GM12878 (cell line): ENCODE measurements at regions not wholly inside any gene's neighbourhood (a gene's known extent, or its start where the extent isn't known, plus 50 kb on each side); places are given as distances from the start of the nearest gene placed in this dataset.

Source experiments
- ATAC-seq: fragments of 200-7000 bp; cut with Tn5 transposase; 3 replicates; pipeline ENCODE4 v1.9.1; 2020; ENCODE audit warnings: mild to moderate bottlenecking, moderate library complexity
- BruUV-seq: library from RNA; stranded (reverse); fragments of 400-500 nt; replicated peaks from 2 replicates; lab custom pipeline; 2021; lab: Mats Ljungman, UMichigan
- CTCF ChIA-PET: fragments of 300-600 bp; sonication (Branson Sonifier 250); formaldehyde crosslinking; extraction: SDS; loops from one replicate; lab custom pipeline; 2021; ENCODE audit warnings: inconsistent platforms; lab: Yijun Ruan, JAX
- POLR2A ChIA-PET: fragments of 350-600 bp; formaldehyde crosslinking; extraction: SDS; loops from one replicate; lab custom pipeline; 2021; ENCODE audit warnings: inconsistent platforms; lab: Charles Lee
- RAD21 ChIA-PET: fragments of 300-600 bp; sonication (Branson Sonifier 250); formaldehyde crosslinking; loops from one replicate; lab custom pipeline; 2023; ENCODE audit warnings: antibody characterized with exemption; ENCODE audit not compliant: unreplicated experiment; lab: Charles Lee
- SMC1A ChIA-PET: fragments of 300-600 bp; sonication (Branson Sonifier 250); formaldehyde crosslinking; loops from one replicate; lab custom pipeline; 2023; ENCODE audit not compliant: unreplicated experiment, uncharacterized antibody; lab: Charles Lee
- DNase-seq: peaks from one replicate; pipeline ENCODE4 v3.0.0-alpha.2; 2011; ENCODE audit warnings: low read depth, low spot score
- FAIRE-seq: peaks from 3 replicates; lab custom pipeline; 2011; peaks lifted over from hg19 to GRCh38; lab: Jason Lieb, UNC
- H2AFZ ChIP-seq: 2 replicates; pipeline ENCODE4 v1.6.0; 2011; ENCODE audit warnings: low read depth, low read length, control low read depth; ENCODE audit not compliant: control insufficient read depth
- H3K27ac ChIP-seq: 2 replicates; pipeline ENCODE4 v1.5.1; 2011; ENCODE audit warnings: control low read depth; ENCODE audit not compliant: control insufficient read depth, insufficient read depth
- H3K27me3 ChIP-seq, 2 experiments: replicated peaks in 1 of 2; 2 replicates each; pipeline versions ENCODE4 v1.6.0 to v1.6.1; 2011; ENCODE audit warnings: low read length in 1 of 2; ENCODE audit not compliant: control insufficient read depth in 2 of 2, insufficient read depth in 2 of 2
- H3K36me3 ChIP-seq, 2 experiments: 2 replicates each; pipeline ENCODE4 v1.5.1; 2011; ENCODE audit warnings: low read length in 1 of 2; ENCODE audit not compliant: control insufficient read depth in 2 of 2, insufficient read depth in 2 of 2
- H3K4me1 ChIP-seq: 2 replicates; pipeline ENCODE4 v1.6.1; 2011; ENCODE audit warnings: mild to moderate bottlenecking, low read length, moderate library complexity, mixed read lengths; ENCODE audit not compliant: control insufficient read depth, insufficient read depth
- H3K4me2 ChIP-seq: 2 replicates; pipeline ENCODE4 v1.6.0; 2011; ENCODE audit warnings: control low read depth; ENCODE audit not compliant: control insufficient read depth, insufficient read depth
- H3K4me3 ChIP-seq: fragments of 200-600 bp; sonication (generic); 2 replicates; pipeline ENCODE4 v1.5.1; 2016
- H3K79me2 ChIP-seq: 2 replicates; pipeline ENCODE4 v1.6.0; 2011; ENCODE audit warnings: low read length; ENCODE audit not compliant: control insufficient read depth, insufficient read depth
- H3K9ac ChIP-seq: 2 replicates; pipeline ENCODE4 v1.8.0; 2011; ENCODE audit warnings: low read length, control low read depth, mixed read lengths; ENCODE audit not compliant: control insufficient read depth, insufficient read depth
- H3K9me3 ChIP-seq: replicated peaks from 3 replicates; pipeline ENCODE4 v1.5.1; 2011; ENCODE audit warnings: mild to moderate bottlenecking, low read length; ENCODE audit not compliant: control insufficient read depth, insufficient read depth
- H4K20me1 ChIP-seq: 2 replicates; pipeline ENCODE4 v1.6.0; 2011; ENCODE audit not compliant: control insufficient read depth, insufficient read depth
- ATF7 ChIP-seq: fragments of 450-650 bp; IDR thresholded peaks from 2 replicates; pipeline ENCODE4 v1.6.1; 2016; ENCODE audit warnings: low read depth, mild to moderate bottlenecking
- CBFB ChIP-seq: IDR thresholded peaks from 2 replicates; pipeline ENCODE4 v1.6.1; 2016; ENCODE audit warnings: antibody characterized with exemption, low read depth
- CBX5 ChIP-seq: sonication (generic); IDR thresholded peaks from 2 replicates; pipeline ENCODE4 v1.6.1; 2016; ENCODE audit warnings: low read depth, moderate library complexity, mild to moderate bottlenecking, inconsistent platforms
- ETV6 ChIP-seq, 2 experiments: fragments of 450-650 bp in 1 of 2; IDR thresholded peaks in 1 of 2; conservative IDR thresholded peaks in 1 of 2; 2 replicates each; pipeline ENCODE4 v1.6.1; 2014; ENCODE audit warnings: antibody characterized with exemption in 1 of 2, borderline replicate concordance in 1 of 2, low read depth in 1 of 2, mild to moderate bottlenecking in 1 of 2, moderate library complexity in 1 of 2
- IKZF2 ChIP-seq, 2 experiments: fragments of 450-650 bp; IDR thresholded peaks; 2 replicates each; pipeline ENCODE4 v1.6.1; 2017; ENCODE audit warnings: mild to moderate bottlenecking in 2 of 2, moderate library complexity in 2 of 2
- KDM1A ChIP-seq: fragments of 200-600 bp; sonication (generic); IDR thresholded peaks from 2 replicates; pipeline ENCODE4 v1.6.1; 2016; ENCODE audit warnings: borderline replicate concordance
- MEF2B ChIP-seq: fragments of 450-650 bp; IDR thresholded peaks from 2 replicates; pipeline ENCODE4 v1.6.1; 2018; ENCODE audit warnings: mild to moderate bottlenecking, moderate library complexity; ENCODE audit not compliant: partially characterized antibody, poor library complexity, severe bottlenecking
- NFYA ChIP-seq: IDR thresholded peaks from 2 replicates; pipeline ENCODE4 v1.6.1; 2011; ENCODE audit warnings: low read depth, mild to moderate bottlenecking, low read length, improper control_type of control experiment, borderline replicate concordance
- NKRF ChIP-seq: fragments of 450-650 bp; conservative IDR thresholded peaks from 2 replicates; pipeline ENCODE4 v1.6.1; 2017; ENCODE audit warnings: mild to moderate bottlenecking, moderate library complexity
- POLR2AphosphoS2 ChIP-seq: IDR thresholded peaks from 2 replicates; pipeline ENCODE4 v1.6.1; 2011; ENCODE audit warnings: low read depth, mild to moderate bottlenecking, low read length, improper control_type of control experiment, moderate library complexity
- RCOR1 ChIP-seq: conservative IDR thresholded peaks from 2 replicates; pipeline ENCODE4 v1.6.1; 2012; ENCODE audit warnings: low read depth, low read length, improper control_type of control experiment
- RELA ChIP-seq: fragments of 450-650 bp; IDR thresholded peaks from 2 replicates; pipeline ENCODE4 v1.8.0; 2014; ENCODE audit warnings: borderline replicate concordance; ENCODE audit not compliant: partially characterized antibody
- REST ChIP-seq: IDR thresholded peaks from 2 replicates; pipeline ENCODE4 v1.6.1; 2012; ENCODE audit warnings: mild to moderate bottlenecking, low read depth, low read length
- SMAD1 ChIP-seq: fragments of 450-650 bp; IDR thresholded peaks from 2 replicates; pipeline ENCODE4 v1.6.1; 2018; ENCODE audit warnings: mild to moderate bottlenecking, low read depth; ENCODE audit not compliant: partially characterized antibody
- SREBF1 ChIP-seq: IDR thresholded peaks from 2 replicates; pipeline ENCODE4 v1.6.1; 2012; ENCODE audit warnings: mild to moderate bottlenecking, low read length
- YBX1 ChIP-seq: fragments of 450-650 bp; IDR thresholded peaks from 2 replicates; pipeline ENCODE4 v1.6.1; 2016; ENCODE audit warnings: antibody characterized with exemption
- WGBS: methylation state at CpG from one replicate; pipeline ENCODE4 v1.1.6; 2016; ENCODE audit warnings: low lambda C conversion rate; ENCODE audit not compliant: insufficient replicate concordance, insufficient coverage; ENCODE audit errors: missing lambda C conversion rate; 5-methylcytosine and 5-hydroxymethylcytosine counted together
- in situ Hi-C: fragments of 300-500 bp; cut with MboI; formaldehyde crosslinking; loops from 9 replicates; pipeline ENCODE4 v1.14.3; 2018; ENCODE audit warnings: mixed read lengths
- intact Hi-C: fragments of 100-400 bp; cut with micrococcal nuclease; formaldehyde crosslinking; loops from one replicate; pipeline ENCODE4 v1.14.2; 2022; ENCODE audit not compliant: unreplicated experiment

GRCh38 chr15:35305031-35305550 lies 220.0 kb upstream of the NANOGP8 start:
- in situ Hi-C loops (no loop called here), intact Hi-C loops (no loop called here)
- no peak for DNase-seq
- H3K4me2 ChIP-seq = no peak overlapping the region
- H3K36me3 ChIP-seq = no peaks in the 10 kb centered on the region
- SMC1A ChIA-PET = interaction anchor here (0.6 to 0.7 kb wide), 2 partner anchors 11 to 184 kb away, joined by 3 read pairs; no protein-coding TSS in a partner anchor
- no peak overlapping the region for H3K27ac ChIP-seq
- 50% methylated on average over 2 of the region's 2 CpGs for WGBS
- no peak for FAIRE-seq
- peaks cover 4% of the 10 kb centered on the region for H3K4me1 ChIP-seq
- no peak overlapping the region for H3K4me3 ChIP-seq
- no peaks in the 10 kb centered on the region for H3K79me2 ChIP-seq
- no peaks in the 10 kb centered on the region for H3K27me3 ChIP-seq
- POLR2A ChIA-PET = no interaction called here
- H3K9ac ChIP-seq = no peak overlapping the region
- H3K9me3 ChIP-seq = no peaks in the 10 kb centered on the region
- ATAC-seq = no peak
- no peak overlapping the region; the same call in 1 of the 2 replicates for H2AFZ ChIP-seq
- CTCF ChIA-PET = interaction anchor here (2.7 kb wide), 1 partner anchor 17 kb away, joined by 13 read pairs; no protein-coding TSS in a partner anchor
- RAD21 ChIA-PET = no interaction called here
- no TSS peak for BruUV-seq
- no peaks in the 10 kb centered on the region for H4K20me1 ChIP-seq
- TF ChIP-seq KDM1A = no peak
- no peak for TF ChIP-seq CBFB
- no peak for TF ChIP-seq POLR2AphosphoS2
- TF ChIP-seq ETV6 (conservative IDR thresholded peaks at IDR 0.05 in 1 of 2, IDR thresholded peaks at IDR 0.05 in 1 of 2; ENCODE audit: borderline replicate concordance in 1 of 2, low read depth in 1 of 2) = no peak
- TF ChIP-seq CBX5 = no peak
- TF ChIP-seq RCOR1 = no peak
- TF ChIP-seq RELA = no peak
- no peak for TF ChIP-seq MEF2B
- no peak for TF ChIP-seq ATF7
- TF ChIP-seq SMAD1 = no peak
- no peak for TF ChIP-seq IKZF2 (IDR thresholded peaks at IDR 0.05)
- TF ChIP-seq YBX1 = no peak
- no peak for TF ChIP-seq NFYA
- no peak for TF ChIP-seq NKRF
- TF ChIP-seq SREBF1 = no peak
- no peak for TF ChIP-seq REST
